ENCODE measurements at regions not wholly inside any gene's neighbourhood (a gene's known extent, or its start where the extent isn't known, plus 50 kb on each side); places are given as distances from the start of the nearest gene placed in this dataset.

DNA sequence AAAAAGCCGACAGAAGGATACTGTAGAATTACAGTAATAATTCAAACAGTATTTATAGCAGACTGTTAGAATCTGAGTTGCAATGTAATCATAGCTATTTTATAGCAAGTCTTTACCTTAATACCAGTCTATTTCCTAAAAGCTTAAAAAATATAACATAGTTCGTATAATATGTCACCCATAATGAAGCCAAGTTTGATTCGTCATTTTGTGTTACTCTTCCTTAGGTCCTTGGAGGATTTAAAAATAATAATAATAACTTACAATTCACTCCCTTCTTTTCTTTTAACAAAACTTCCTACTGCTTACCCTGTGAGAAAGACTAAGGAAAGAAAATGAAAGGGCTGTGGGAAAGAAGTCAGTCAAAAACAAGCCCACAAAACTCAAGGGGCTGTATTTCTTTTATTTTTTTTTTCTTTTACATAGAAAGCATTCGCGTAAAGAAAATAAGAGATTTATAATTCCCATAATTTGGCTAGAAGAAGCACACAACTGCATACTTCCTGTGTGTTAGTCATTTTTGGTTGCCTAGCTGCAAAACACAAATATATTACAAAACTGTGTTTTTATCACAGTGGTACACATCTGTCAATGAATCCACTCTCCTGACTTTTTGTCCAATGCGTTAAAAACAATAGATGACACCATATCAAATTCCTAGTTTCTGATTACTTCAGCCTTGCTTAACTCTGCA is 187.2 kb upstream of the CELF2 start:
- TF ChIP-seq, protein P1, sequence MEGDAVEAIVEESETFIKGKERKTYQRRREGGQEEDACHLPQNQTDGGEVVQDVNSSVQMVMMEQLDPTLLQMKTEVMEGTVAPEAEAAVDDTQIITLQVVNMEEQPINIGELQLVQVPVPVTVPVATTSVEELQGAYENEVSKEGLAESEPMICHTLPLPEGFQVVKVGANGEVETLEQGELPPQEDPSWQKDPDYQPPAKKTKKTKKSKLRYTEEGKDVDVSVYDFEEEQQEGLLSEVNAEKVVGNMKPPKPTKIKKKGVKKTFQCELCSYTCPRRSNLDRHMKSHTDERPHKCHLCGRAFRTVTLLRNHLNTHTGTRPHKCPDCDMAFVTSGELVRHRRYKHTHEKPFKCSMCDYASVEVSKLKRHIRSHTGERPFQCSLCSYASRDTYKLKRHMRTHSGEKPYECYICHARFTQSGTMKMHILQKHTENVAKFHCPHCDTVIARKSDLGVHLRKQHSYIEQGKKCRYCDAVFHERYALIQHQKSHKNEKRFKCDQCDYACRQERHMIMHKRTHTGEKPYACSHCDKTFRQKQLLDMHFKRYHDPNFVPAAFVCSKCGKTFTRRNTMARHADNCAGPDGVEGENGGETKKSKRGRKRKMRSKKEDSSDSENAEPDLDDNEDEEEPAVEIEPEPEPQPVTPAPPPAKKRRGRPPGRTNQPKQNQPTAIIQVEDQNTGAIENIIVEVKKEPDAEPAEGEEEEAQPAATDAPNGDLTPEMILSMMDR (IDR thresholded peaks at IDR 0.05; ENCODE audit: low read depth, low read length, missing control alignments): no peak
- no peak overlapping the region for H3K4me3 ChIP-seq (ENCODE audit: low read depth, low read length)
- DNase-seq (ENCODE audit: low read depth): no peak

DNA sequence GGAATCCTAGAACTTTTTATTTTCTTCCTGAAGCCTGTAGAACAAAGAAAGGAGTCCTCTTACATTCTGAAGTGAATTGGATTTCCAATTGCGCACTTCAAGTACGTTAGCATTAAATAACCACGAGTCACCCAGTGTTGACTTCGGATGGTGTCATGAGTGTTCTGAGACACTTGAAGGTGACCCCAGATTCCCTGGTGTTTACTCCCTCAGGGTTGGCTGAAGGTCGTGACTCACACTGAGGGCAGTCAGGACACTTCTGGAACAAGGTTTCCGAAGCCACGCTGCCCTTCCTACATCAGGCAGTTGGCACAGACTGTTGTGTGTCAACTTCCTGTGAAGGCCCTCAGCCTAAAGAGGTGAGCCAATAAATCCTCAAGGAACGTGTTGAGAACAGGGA is 186.6 kb upstream of the CELF2 start:
- no peak overlapping the region for H3K4me3 ChIP-seq (ENCODE audit: low read depth, low read length)
- no peak for DNase-seq (ENCODE audit: low read depth)
- TF ChIP-seq, protein P1 (IDR thresholded peaks at IDR 0.05; ENCODE audit: low read depth, low read length, missing control alignments): no peak

DNA sequence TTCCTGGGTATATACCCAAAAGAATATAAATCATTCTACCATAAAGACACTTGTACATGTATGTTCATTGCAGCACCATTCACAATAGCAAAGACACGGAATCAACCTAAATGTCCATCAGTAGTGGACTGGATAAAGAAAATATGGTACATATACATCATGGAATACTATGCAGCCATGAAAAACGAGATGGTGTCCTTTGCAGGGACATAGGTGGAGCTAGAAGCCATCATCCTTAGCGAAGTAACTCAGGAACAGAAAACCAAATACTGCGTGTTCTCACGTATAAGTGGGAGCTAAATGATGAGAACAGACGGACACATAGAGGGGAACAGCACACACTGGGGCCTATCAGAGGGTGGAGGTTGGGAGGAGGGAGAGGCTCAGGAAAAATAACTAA is 183.7 kb upstream of the CELF2 start:
- TF ChIP-seq, protein P1 (IDR thresholded peaks at IDR 0.05; ENCODE audit: low read depth, low read length, missing control alignments): no peak
- H3K4me3 ChIP-seq (ENCODE audit: low read depth, low read length): no peak overlapping the region
- DNase-seq (ENCODE audit: low read depth): no peak

DNA sequence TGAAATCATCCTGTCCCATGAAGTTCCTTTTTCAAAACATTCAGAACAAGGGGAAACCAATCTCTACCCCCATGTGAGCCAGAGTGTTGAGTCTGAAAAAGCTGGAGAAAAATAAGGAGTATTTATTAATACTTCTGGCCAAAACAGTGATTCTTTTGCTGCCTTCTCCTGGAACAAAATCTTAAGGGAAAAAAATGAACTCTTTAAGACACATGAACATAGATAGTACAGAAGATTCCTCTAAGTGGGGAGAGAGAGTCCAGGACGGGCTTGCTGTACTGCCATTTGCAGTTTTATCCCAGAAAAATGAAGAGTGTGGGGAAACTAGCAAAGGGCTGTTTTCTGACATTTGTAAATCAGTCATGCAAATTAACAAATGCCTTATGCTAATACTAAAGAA is 173.4 kb upstream of the CELF2 start:
- H3K4me3 ChIP-seq (ENCODE audit: low read depth, low read length): no peak overlapping the region
- no peak for DNase-seq (ENCODE audit: low read depth)
- TF ChIP-seq, protein P1 (IDR thresholded peaks at IDR 0.05; ENCODE audit: low read depth, low read length, missing control alignments): no peak

DNA sequence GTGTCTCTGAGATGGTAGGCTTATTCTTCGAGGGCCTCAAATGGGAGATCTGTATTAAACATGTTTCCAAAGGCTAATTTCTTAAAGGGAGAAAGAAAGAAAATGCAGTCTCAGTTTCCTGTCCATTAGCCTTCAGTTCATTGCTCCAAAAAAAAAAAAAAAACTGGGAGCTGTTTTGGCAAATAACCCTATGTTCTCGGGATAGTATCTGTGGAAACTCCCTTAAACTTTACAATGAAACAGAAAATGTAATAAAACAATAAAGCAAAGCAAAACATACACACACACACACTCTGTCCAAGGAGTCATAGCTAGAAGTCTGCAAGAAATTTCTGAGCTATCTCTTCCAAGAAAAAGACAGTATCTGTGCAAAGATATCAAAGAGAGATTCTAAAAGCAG is 172.5 kb upstream of the CELF2 start:
- TF ChIP-seq, protein P1 (IDR thresholded peaks at IDR 0.05; ENCODE audit: low read depth, low read length, missing control alignments): no peak
- no peak overlapping the region for H3K4me3 ChIP-seq (ENCODE audit: low read depth, low read length)
- DNase-seq (ENCODE audit: low read depth): no peak

DNA sequence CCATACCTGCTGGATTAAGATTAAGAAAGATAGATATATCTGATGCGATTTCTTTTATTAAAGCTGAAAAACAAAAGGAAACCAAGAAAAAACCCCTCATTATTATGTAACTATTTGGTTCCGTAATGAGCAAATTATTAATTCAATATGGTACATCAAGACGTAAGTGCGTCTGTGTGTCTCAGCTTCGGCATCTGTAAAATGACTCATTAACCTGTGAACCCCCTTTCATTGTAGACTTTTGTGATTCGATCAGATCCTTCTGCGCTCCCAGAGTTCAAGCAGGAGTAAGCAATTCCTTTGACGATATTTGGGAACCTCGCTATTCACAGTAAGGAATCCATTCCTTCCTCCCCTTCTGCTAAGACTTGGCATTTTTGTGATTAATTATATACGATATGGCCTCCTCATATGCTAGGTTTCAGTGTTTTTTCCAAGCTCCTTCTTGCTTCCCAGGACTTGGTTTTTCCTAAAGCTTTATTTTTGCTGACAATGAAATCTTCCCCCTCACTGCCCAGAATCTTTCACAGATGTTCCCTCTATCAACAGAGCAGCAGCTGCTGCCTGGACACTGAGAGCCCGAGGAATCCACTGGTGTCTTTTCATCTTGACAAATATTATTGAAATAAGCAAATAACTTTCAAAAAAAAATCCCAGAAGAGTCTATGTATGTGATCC is 171.7 kb upstream of the CELF2 start:
- TF ChIP-seq, protein P1 (IDR thresholded peaks at IDR 0.05; ENCODE audit: low read depth, low read length, missing control alignments): no peak
- no peak for DNase-seq (ENCODE audit: low read depth)
- no peak overlapping the region for H3K4me3 ChIP-seq (ENCODE audit: low read depth, low read length)

DNA sequence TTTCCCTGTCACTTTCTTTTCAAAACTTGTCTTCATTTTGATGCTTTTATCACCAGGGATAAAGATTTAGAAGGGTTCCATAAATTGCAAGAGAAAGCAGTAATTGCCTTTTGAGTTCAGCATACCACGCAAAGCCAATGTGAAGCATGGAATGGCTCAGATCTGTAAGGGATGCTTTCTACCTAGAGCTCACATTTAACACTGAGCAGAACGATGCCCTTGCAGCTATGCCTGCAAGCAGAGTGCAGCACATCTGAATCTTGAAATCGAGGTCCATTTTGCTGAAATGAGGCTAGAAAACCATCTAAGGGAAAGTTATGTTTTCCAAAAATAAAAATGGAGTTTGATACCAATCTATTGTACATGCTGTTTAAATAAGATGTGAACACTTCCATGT is 171.2 kb upstream of the CELF2 start:
- TF ChIP-seq, protein P1 (IDR thresholded peaks at IDR 0.05; ENCODE audit: low read depth, low read length, missing control alignments): no peak
- no peak overlapping the region for H3K4me3 ChIP-seq (ENCODE audit: low read depth, low read length)
- no peak for DNase-seq (ENCODE audit: low read depth)
